GM19372 (cell line): ENCODE measurements at regions not wholly inside any gene's neighbourhood (a gene's known extent, or its start where the extent isn't known, plus 50 kb on each side); places are given as distances from the start of the nearest gene placed in this dataset.

Experiments
- ATAC-seq: cut with Tn5 transposase; IDR thresholded peaks from one replicate; pipeline ENCODE4 v1.9.1; 2021; ENCODE audit warnings: mild to moderate bottlenecking, low read depth, moderate library complexity; ENCODE audit not compliant: unreplicated experiment

GRCh38 chr5:3878267-3878666 lies 282.6 kb downstream of the IRX1 start:
- no peak for ATAC-seq

GRCh38 chr5:3883040-3883439 lies 287.4 kb downstream of the IRX1 start:
- no peak for ATAC-seq

GRCh38 chr5:3886524-3887451 lies 291.2 kb downstream of the IRX1 start:
- no peak for ATAC-seq

GRCh38 chr5:3888310-3888709 lies 292.7 kb downstream of the IRX1 start:
- ATAC-seq: no peak

- ATAC-seq: no peak
Observed at GRCh38 chr5:3889412-3890142, 293.9 kb downstream of the IRX1 start.

GRCh38 chr5:3891113-3891512 lies 295.5 kb downstream of the IRX1 start:
- no peak for ATAC-seq

GRCh38 chr5:3893527-3893926 lies 297.9 kb downstream of the IRX1 start:
- no peak for ATAC-seq

- ATAC-seq: no peak
Observed at GRCh38 chr5:3893975-3894374, 298.3 kb downstream of the IRX1 start.

- ATAC-seq: no peak
Observed at GRCh38 chr5:3896098-3896497, 300.5 kb downstream of the IRX1 start.

GRCh38 chr5:3899093-3899492 lies 303.5 kb downstream of the IRX1 start:
- ATAC-seq: no peak

GRCh38 chr5:3904584-3904983 lies 309.0 kb downstream of the IRX1 start:
- no peak for ATAC-seq

GRCh38 chr5:3905031-3905430 lies 309.4 kb downstream of the IRX1 start:
- ATAC-seq: no peak

GRCh38 chr5:3905521-3905920 lies 309.9 kb downstream of the IRX1 start:
- ATAC-seq: no peak

GRCh38 chr5:3911111-3911510 lies 315.5 kb downstream of the IRX1 start:
- ATAC-seq: no peak

GRCh38 chr5:3911773-3912172 lies 316.1 kb downstream of the IRX1 start:
- no peak for ATAC-seq

- no peak for ATAC-seq
Observed at GRCh38 chr5:3912790-3913189, 317.2 kb downstream of the IRX1 start.

GRCh38 chr5:3913279-3913678 lies 317.6 kb downstream of the IRX1 start:
- no peak for ATAC-seq

GRCh38 chr5:3925022-3925421 lies 329.4 kb downstream of the IRX1 start:
- no peak for ATAC-seq

- ATAC-seq: no peak
Observed at GRCh38 chr5:3925935-3926334, 330.3 kb downstream of the IRX1 start.

- no peak for ATAC-seq
Observed at GRCh38 chr5:3929799-3930198, 334.2 kb downstream of the IRX1 start.

GRCh38 chr5:3931976-3932375 lies 336.3 kb downstream of the IRX1 start:
- no peak for ATAC-seq

GRCh38 chr5:3933536-3933935 lies 337.9 kb downstream of the IRX1 start:
- ATAC-seq: no peak
